GM21447 (cell line): ENCODE measurements at regions not wholly inside any gene's neighbourhood (a gene's known extent, or its start where the extent isn't known, plus 50 kb on each side); places are given as distances from the start of the nearest gene placed in this dataset.

Experiments used
- ATAC-seq: cut with Tn5 transposase; IDR thresholded peaks from one replicate; pipeline ENCODE4 v1.9.1; 2021; ENCODE audit not compliant: unreplicated experiment

DNA sequence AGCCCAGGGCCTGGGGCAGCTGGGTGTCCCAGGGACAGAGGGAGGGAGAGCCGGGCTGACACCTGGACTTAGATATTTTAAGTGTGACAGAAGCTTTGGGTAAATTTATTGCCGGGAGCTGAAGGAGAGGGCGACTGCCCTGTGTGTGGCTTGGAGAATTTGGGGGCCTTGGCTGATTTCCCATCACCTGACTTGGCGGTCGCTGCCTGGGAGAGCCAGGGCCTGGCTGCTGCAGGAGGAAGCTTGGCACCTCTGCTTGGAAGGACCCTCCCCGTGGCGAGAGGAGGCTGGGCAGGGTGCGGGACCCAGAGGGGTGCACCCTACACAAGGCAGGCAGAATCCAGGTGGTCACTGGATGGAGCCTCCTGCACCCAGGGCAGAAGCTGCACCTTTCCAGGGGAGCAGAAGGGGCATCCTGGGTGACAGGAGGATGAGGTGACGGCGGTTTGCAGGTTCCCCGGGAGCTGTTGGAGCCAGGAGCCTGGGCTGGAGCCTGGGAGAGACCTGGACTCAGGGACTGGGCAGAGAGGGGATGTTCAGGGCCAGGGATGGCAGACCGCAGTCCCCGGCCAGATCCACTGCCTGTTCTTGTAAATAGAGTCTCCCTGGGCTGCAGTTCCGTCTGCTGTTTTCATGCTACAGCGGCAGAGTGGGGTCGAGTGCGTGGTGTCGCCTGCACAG is 72.0 kb downstream of the RGS12 start:
- no peak for ATAC-seq

- ATAC-seq: no peak
These were observed 72.5 kb downstream of the RGS12 start for GRCh38 chr4:3365326-3365725.

DNA sequence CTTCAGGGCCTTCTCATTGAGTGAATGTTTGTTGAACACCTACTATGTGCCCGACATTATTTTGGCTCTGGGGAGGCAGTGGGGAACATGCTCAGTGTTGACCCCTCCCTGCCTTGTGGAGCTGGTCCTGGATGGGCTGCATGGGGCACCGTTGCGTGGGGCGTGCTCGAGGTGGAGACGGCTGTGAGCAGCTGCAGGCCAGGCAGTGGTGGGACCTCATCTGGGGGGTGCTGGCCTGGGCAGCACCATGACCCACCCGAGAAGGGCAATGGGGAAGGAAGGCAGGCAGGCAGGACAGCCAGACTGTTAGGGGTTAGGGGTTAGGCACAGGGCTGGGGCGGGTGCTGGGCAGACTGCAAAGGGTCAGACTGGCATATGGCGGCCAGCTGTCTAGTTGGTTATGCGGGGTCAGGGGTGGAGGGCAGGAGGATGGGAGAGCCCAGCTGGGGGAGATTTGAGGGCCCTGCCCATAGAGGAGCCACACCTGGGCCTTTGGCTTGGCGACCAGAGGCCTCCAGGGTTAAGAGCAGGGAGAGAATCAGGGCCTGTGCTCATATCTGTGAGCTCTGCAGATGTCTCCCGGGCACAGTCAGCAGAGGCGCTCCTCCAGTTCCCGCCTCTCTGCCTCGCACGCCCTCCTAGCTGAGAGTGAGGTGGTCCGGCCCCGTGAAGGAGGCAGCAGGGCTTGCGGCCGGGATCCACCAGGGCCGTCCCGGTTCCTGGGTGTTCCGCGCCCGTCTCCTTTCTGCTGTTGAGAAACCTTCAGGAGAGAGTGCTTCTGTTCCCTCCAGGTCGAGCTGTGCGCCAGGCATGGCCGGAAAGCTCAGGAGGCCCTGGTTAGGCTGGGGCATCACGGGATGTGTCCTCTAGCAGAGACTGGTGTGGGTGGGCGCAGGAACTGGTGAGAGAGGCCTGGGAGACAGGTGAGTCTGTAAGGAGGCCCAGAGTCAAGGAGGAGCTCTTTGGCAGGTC is 73.3 kb downstream of the RGS12 start:
- no peak for ATAC-seq

DNA sequence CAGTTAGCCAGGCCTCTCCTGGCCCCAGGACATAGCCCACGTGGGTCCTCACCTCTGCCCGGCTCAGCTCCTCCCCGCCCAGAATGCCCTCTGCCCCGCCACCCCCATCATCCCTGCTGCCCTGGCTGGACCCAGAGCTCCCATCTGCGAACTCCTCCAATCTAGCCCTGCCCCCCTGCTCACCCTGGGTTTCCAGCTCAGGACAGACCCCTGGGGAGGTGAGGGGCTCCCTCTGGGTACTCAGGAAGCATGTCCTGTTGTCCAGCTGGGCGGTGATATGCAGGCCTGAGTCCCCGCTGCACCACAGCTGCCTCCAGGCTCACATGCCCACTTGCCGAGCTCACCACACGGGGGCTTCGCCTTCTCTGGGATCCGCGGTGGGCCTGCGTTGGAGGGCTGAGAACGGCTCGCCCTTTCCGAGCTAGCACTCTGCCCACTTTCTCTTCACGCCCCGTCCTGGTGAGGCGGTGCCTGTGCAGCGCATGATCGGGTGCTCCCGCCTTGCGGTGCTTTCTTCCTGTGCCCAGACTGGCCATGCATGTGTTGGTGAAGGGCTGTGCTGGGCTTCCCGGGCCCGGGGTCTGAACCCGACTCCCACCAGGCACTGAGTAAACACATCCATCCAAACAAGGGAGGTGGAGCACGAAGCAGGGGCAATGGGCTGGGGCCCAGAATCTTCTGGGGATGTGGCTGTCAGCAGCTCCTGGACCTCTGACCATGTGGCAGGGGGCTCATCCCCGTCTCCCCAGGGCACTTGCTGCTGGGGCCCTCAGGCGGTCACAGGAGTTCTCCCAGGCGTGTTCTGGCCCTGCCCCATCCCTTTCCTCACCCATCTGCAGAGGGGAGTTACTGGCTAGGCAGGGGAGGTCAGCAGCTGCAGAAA is 74.3 kb downstream of the RGS12 start:
- ATAC-seq: no peak

DNA sequence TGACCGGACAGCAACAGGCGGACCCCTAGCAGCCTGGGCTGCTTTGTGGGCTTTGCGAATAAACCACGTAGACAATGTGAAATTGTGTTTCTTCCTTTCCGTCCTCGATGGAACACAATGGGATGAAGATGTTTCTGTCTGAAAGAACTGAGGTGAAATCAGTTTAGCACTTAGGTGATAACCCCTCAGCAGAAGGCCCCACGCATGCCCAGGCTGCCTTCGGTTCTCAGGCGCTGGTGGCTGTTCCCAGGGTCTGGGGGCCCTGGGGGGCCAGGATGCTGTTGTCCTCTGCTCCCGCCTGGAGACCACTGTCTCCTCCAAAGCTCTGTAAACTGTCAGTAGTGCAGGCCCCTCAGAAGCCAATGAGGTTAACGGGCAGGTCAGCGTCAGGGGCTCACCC is 73.9 kb upstream of the HGFAC start:
- no peak for ATAC-seq

DNA sequence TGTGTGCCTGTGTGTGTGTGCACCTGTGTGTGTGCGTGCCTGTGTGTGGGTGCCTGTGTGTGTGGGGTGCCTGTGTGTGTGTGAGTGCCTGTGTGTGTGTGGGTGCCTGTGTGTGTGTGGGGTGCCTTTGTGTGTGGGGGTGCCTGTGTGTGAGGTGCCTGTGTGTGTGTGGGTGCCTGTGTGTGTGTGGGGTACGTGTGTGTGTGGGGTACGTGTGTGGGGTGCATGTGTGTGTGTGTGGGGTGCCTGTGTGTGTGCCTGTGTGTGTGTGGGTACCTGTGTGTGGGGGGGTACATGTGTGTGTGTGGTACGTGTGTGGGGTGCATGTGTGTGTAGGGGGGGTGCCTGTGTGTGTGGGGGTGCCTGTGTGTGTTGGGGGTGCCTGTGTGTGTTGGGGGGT is 73.4 kb upstream of the HGFAC start:
- no peak for ATAC-seq

DNA sequence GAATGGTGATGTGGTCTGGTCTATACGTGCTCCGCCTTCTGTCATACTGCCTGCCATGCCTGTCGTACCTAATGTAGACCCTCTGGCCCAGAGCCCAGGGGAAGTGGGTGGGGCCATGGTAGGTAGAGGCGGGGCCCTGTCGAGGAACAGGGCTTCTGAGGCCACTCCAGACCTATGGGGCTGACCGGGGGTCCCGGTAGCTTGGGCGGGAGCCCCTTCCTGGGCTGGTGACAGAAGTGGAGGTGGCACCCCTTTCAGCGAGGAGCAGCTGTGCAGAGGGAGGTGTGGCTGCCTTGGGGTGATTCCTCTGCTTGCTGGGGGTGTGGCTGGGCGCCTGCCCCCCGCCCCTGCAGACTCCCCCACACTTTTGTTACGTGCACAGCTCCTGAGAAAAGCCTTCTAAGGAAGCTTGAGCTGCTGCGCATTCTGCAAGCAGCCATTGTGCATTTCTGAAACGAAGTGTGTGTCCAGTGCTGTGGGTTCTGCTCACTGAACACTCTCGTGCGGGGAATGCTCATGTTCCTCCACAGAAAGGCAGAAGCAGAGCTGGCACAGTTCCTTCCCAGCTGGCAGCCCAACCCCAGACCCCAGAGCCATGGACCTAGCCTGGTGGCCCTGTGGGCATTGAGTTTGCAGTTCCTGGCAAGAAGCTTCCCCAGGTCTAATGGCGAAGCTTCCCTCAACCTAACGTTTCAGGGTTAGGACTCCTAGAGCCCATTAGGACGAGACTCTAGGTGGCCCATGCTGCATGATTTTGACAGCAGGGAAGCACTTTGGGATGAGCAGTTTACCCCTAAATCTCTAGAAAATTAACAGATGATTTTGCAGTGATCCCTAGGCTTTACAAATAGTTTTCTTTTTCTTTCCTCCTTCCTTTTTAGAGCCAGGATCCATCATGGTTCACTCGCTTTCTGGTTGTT is 72.7 kb upstream of the HGFAC start:
- ATAC-seq: no peak

- ATAC-seq: no peak
These were observed 71.7 kb upstream of the HGFAC start for GRCh38 chr4:3369781-3370674.

- ATAC-seq: no peak
These were observed 70.5 kb upstream of the HGFAC start for GRCh38 chr4:3371033-3372001.

- no peak for ATAC-seq
These were observed 69.4 kb upstream of the HGFAC start for GRCh38 chr4:3372264-3372932.

DNA sequence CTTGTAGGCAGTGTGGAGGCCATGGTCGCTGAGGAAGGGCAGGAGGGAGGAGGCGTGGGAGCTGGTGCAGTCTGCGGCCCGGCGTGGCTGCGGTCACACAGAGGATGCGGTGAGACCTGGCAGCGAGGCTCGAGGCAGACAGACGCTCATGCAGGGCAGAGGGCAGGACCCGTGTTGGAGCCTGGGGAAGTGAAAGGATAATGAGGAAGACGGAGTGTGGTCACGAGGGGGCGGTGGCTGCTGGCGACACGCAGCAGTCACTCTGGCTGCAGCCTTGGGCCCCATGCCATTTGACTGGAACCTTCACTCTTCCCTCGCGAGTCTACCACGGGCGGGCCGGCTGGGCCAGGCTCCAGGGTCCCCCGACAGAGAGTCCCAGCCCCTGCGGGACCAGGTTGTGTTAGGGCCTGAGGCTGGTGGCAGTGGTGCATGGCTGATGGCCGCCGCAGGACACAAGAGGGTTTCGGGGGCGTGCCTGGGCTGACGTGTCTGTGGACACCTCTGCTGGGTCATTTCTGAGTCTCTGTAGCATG is 68.8 kb upstream of the HGFAC start:
- no peak for ATAC-seq

DNA sequence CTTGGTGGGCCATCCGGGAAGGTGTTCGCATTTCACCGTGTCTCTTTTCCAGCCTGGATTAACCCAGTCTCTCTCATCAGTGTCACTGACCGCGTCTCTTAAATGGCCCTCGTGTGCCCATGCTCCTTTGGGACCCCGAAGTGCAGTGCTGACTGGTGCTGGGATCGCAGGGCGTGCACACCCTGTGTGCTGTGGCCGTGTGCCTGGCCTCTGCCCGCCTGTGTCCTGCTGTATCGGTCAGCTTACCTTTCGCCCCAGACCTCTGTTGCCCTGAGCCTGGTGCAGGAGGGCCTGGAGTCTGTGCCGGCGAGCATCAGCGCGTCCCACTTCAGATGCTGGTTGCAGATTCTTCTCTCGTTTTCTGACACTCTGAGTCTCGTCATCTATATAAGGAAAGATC is 68.3 kb upstream of the HGFAC start:
- ATAC-seq: no peak

- no peak for ATAC-seq
These were observed 67.6 kb upstream of the HGFAC start for GRCh38 chr4:3374011-3374645.

GRCh38 chr4:3374667-3375066 is 67.1 kb upstream of the HGFAC start:
- ATAC-seq: no peak

GRCh38 chr4:3375688-3376087 is 66.1 kb upstream of the HGFAC start:
- no peak for ATAC-seq

- ATAC-seq: no peak
These were observed 65.5 kb upstream of the HGFAC start for GRCh38 chr4:3376266-3376665.

- no peak for ATAC-seq
These were observed 64.2 kb upstream of the HGFAC start for GRCh38 chr4:3377557-3377956.
